Cardiac muscle cell (in vitro differentiated cells and primary cell): ENCODE measurements at regions not wholly inside any gene's neighbourhood (a gene's known extent, or its start where the extent isn't known, plus 50 kb on each side); places are given as distances from the start of the nearest gene placed in this dataset.

Experiments
- DNase-seq, 2 donors: peaks; one replicate each; pipeline versions ENCODE4 v3.0.0 to v3.0.0-alpha.2; 2010 to 2017; ENCODE audit warnings: low read depth in 1 of 2, low spot score in 1 of 2
- H3K27ac ChIP-seq: fragments of 200-600 bp; sonication (generic); 2 replicates; pipeline ENCODE4 v1.5.1; 2016
- H3K27me3 ChIP-seq: fragments of 200-600 bp; sonication (generic); 2 replicates; pipeline ENCODE4 v1.6.0; 2016; ENCODE audit warnings: control low read depth
- H3K36me3 ChIP-seq: fragments of 200-600 bp; sonication (generic); 2 replicates; pipeline ENCODE4 v1.5.1; 2016; ENCODE audit warnings: control low read depth
- H3K4me1 ChIP-seq: fragments of 200-600 bp; sonication (generic); 2 replicates; pipeline ENCODE4 v1.8.1; 2017; ENCODE audit warnings: low read depth, mild to moderate bottlenecking, mixed run types
- H3K4me3 ChIP-seq: fragments of 200-600 bp; sonication (generic); 2 replicates; pipeline ENCODE4 v1.5.1; 2016; ENCODE audit warnings: mild to moderate bottlenecking
- H3K9me3 ChIP-seq: fragments of 200-600 bp; sonication (generic); 2 replicates; pipeline ENCODE4 v1.5.1; 2017; ENCODE audit warnings: low read depth, mild to moderate bottlenecking, control low read depth
- TF ChIP-seq, protein P1 (sequence below): IDR thresholded peaks from 2 replicates; pipeline ENCODE4 v1.5.1; 2012; ENCODE audit warnings: low read depth, mild to moderate bottlenecking, low read length

DNA sequence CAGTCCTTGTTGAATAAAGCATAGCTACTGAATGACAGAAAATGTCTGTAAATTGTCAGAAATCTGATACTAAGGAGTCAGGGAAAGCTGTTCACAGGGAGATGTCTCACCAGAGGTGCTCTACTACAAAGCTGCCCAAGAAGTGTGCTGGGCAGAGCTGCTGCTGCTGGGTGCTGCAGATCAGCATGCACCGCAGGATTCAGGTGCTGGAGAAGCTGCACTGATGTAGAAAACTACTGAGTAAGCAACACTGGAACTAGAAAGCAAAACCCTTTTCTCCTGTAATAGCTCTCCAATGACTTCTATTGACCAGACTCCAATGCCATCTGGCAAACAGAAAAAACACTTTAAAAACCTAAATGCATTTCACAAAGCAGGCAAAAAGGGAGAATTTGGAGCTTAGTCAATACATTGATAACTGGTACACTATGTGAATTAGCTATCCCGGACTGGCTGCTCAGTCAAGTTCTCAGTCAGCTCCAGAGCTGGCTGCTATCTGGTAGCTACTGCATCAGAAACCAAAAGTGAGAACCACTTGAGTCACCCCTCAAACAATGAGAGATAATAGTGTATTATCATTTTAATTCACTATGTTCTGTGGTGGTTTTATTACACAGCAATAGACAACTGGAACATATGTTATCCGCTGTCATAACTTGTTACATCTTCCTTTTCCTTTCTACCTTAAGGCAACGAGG, 493.1 kb downstream of the CPS1 start:
- no peak for DNase-seq

DNA sequence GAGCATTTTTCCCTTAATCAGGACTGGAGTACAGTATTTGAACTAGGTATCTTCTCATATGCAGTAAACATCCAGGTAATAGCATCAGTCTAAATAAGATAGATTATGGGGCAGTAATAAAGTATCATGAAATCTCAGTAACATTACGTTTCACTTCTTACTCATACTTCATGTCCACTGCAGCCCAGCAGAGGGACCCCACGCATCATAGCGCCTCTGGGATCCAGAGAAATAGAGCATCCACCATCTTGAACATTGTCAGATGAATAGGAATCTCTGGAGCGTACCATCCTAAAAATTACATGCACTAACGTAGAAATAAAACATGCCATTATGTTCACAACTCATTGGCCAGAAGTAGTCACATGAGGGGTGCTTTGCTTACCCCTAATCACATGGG, 499.0 kb downstream of the CPS1 start:
- H3K4me3 ChIP-seq = no peak overlapping the region
- no peaks in the 10 kb centered on the region for H3K27me3 ChIP-seq
- no peaks in the 10 kb centered on the region for H3K9me3 ChIP-seq
- H3K36me3 ChIP-seq = no peaks in the 10 kb centered on the region
- no peak overlapping the region for H3K27ac ChIP-seq
- TF ChIP-seq, protein P1, sequence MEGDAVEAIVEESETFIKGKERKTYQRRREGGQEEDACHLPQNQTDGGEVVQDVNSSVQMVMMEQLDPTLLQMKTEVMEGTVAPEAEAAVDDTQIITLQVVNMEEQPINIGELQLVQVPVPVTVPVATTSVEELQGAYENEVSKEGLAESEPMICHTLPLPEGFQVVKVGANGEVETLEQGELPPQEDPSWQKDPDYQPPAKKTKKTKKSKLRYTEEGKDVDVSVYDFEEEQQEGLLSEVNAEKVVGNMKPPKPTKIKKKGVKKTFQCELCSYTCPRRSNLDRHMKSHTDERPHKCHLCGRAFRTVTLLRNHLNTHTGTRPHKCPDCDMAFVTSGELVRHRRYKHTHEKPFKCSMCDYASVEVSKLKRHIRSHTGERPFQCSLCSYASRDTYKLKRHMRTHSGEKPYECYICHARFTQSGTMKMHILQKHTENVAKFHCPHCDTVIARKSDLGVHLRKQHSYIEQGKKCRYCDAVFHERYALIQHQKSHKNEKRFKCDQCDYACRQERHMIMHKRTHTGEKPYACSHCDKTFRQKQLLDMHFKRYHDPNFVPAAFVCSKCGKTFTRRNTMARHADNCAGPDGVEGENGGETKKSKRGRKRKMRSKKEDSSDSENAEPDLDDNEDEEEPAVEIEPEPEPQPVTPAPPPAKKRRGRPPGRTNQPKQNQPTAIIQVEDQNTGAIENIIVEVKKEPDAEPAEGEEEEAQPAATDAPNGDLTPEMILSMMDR = peak; percentile 17
- peak in 1 of 2 donors; percentile 2 for DNase-seq
- H3K4me1 ChIP-seq = no peaks in the 10 kb centered on the region

More for the DNA sequence above, 493.1 kb downstream of the CPS1 start:
- no peaks in the 10 kb centered on the region for H3K36me3 ChIP-seq
- no peak overlapping the region for H3K4me3 ChIP-seq
- H3K9me3 ChIP-seq = no peaks in the 10 kb centered on the region
- H3K27ac ChIP-seq = no peak overlapping the region
- H3K4me1 ChIP-seq = no peaks in the 10 kb centered on the region
- H3K27me3 ChIP-seq = no peaks in the 10 kb centered on the region
- TF ChIP-seq, protein P1 = no peak

DNA sequence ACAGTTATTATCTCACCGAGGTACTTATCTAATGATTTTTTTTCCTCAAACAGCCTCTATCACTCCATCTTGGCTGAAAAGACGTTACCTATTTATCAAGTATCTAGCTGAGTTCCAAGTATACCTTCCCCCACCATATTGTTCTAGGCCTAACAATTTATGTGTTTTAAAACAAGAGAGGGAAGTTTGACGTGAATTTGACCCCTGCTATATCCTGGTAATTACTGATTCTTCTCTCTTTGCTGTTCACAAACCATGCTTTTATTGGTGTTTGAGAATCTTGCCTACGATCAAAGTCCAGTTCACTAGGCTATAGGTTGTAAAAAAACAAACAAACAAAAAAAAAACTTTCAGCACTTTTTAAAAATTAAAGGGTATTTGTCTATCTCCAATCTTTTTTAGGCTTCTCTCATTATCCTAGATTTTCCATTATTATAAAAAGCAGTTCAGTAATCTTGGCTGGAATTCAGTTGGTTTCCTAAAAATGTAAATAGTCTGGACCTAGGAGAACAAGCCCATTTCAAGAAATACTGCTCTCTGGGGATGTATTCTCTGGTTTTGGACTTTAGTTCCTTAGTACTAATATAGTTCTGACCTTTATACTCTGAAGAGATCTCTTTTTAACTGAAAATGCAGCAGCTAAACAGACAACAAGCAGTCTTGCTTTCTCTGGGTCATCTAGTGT, 505.4 kb downstream of the CPS1 start:
- Histone ChIP-seq H3K36me3 (no peaks in the 10 kb centered on the region), H3K27ac (no peak overlapping the region), H3K27me3 (no peaks in the 10 kb centered on the region), H3K4me1 (no peaks in the 10 kb centered on the region), H3K4me3 (no peak overlapping the region), H3K9me3 (no peaks in the 10 kb centered on the region)
- no peak for DNase-seq
- TF ChIP-seq, protein P1 = no peak

DNA sequence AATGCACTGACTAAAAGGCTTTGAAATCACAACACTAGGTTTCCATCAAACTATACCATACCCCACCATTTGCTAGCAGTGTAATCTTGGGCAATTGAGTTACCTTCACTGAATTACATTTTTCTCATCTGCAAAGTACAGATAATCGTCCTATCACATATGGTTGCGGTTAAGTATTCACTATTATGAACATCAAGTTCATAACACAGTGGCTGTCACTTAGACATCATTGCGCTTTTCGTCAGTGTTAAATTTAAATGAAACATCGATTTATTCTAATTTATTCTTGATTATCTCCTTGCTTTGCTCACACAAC, 505.9 kb downstream of the CPS1 start:
- Histone ChIP-seq H3K4me1 (no peaks in the 10 kb centered on the region), H3K36me3 (no peaks in the 10 kb centered on the region), H3K27ac (no peak overlapping the region), H3K9me3 (no peaks in the 10 kb centered on the region), H3K27me3 (no peaks in the 10 kb centered on the region), H3K4me3 (no peak overlapping the region)
- no peak for DNase-seq
- TF ChIP-seq, protein P1 = no peak

DNA sequence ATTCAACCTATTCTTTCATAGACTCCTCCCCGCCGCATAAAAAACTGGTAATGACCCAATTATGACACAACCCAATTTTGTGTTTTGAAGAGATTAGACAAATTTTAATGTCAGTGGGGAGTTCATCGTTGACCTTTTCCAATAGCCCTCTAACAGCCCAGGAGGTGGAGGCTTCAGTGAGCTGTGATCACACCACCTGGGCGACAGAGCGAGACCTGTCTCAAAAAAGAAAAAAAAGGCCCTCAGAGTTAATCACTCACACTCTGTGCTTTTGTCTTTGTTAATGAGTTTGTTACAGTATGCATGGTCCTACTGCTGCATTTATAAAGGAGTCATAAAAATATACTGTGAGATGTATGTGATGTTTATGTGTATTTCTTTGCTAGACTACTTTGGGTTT, 510.6 kb downstream of the CPS1 start:
- no peaks in the 10 kb centered on the region for H3K9me3 ChIP-seq
- DNase-seq = no peak
- TF ChIP-seq, protein P1 = no peak

More for the DNA sequence above, 510.6 kb downstream of the CPS1 start:
- no peaks in the 10 kb centered on the region for H3K27me3 ChIP-seq
- no peaks in the 10 kb centered on the region for H3K36me3 ChIP-seq
- H3K27ac ChIP-seq = no peak overlapping the region
- no peak overlapping the region for H3K4me3 ChIP-seq
- H3K4me1 ChIP-seq = no peaks in the 10 kb centered on the region
